ENCODE measurements at regions not wholly inside any gene's neighbourhood (a gene's known extent, or its start where the extent isn't known, plus 50 kb on each side); places are given as distances from the start of the nearest gene placed in this dataset.

- Histone ChIP-seq H3K36me3 (no peaks in the 10 kb centered on the region), H3K9me3 (no peaks in the 10 kb centered on the region), H3K27ac (no peak overlapping the region), H3K27me3 (no peaks in the 10 kb centered on the region), H3K4me1 (no peaks in the 10 kb centered on the region), H3K4me3 (replicated peaks in 1 of 3) (no peak overlapping the region)
- peak in 1 of 2 donors; percentile 2 for DNase-seq
- intact Hi-C loops (cut with DNase I) = no loop called here
- TF ChIP-seq POLR2A (IDR thresholded peaks at IDR 0.05) (no peak), CTCF (IDR thresholded peaks at IDR 0.05) (peak in 1 of 6 experiments; percentile 7)
- 69 to 82% methylated on average over 2 of the region's 2 CpGs for WGBS, 2 donors
Observed at GRCh38 chr4:120286813-120287212, 220.2 kb upstream of the MAD2L1 start.

GRCh38 chr4:120281581-120281980 is 214.9 kb upstream of the MAD2L1 start:
- no peak for TF ChIP-seq POLR2A (IDR thresholded peaks at IDR 0.05)
- TF ChIP-seq CTCF (IDR thresholded peaks at IDR 0.05) = no peak
- DNase-seq = no peak

GRCh38 chr4:120277391-120277790 is 210.7 kb upstream of the MAD2L1 start:
- DNase-seq = no peak
- H3K4me3 ChIP-seq (replicated peaks in 1 of 3) = no peak overlapping the region
- intact Hi-C loops (cut with DNase I) = no loop called here
- H3K27me3 ChIP-seq = no peaks in the 10 kb centered on the region
- no peaks in the 10 kb centered on the region for H3K9me3 ChIP-seq
- no peaks in the 10 kb centered on the region for H3K4me1 ChIP-seq
- TF ChIP-seq POLR2A (IDR thresholded peaks at IDR 0.05) (no peak), CTCF (IDR thresholded peaks at IDR 0.05) (no peak)
- no peaks in the 10 kb centered on the region for H3K36me3 ChIP-seq
- no peak overlapping the region for H3K27ac ChIP-seq

More at GRCh38 chr4:120281581-120281980, 214.9 kb upstream of the MAD2L1 start:
- H3K36me3 ChIP-seq = no peaks in the 10 kb centered on the region
- no peak overlapping the region for H3K27ac ChIP-seq
- H3K27me3 ChIP-seq = no peaks in the 10 kb centered on the region
- no peaks in the 10 kb centered on the region for H3K9me3 ChIP-seq
- no peaks in the 10 kb centered on the region for H3K4me1 ChIP-seq
- intact Hi-C loops (cut with DNase I) = no loop called here
- H3K4me3 ChIP-seq (replicated peaks in 1 of 3) = no peak overlapping the region

- H3K9me3 ChIP-seq = peaks cover 6% of the 10 kb centered on the region
- no peaks in the 10 kb centered on the region for H3K4me1 ChIP-seq
- no peak overlapping the region for H3K4me3 ChIP-seq (replicated peaks in 1 of 3)
- no peak for DNase-seq
- 71 to 86% methylated on average over 5 of the region's 5 CpGs for WGBS, 2 donors
- H3K27ac ChIP-seq = no peak overlapping the region
- no peaks in the 10 kb centered on the region for H3K36me3 ChIP-seq
- TF ChIP-seq CTCF (IDR thresholded peaks at IDR 0.05) (no peak), POLR2A (IDR thresholded peaks at IDR 0.05) (no peak)
- intact Hi-C loops (cut with DNase I) = no loop called here
- no peaks in the 10 kb centered on the region for H3K27me3 ChIP-seq
Observed at GRCh38 chr4:120266602-120267001, 200.0 kb upstream of the MAD2L1 start.

- no peak for TF ChIP-seq CTCF (IDR thresholded peaks at IDR 0.05)
- no peak for TF ChIP-seq POLR2A (IDR thresholded peaks at IDR 0.05)
- H3K9me3 ChIP-seq = no peaks in the 10 kb centered on the region
- no peak for DNase-seq
- intact Hi-C loops (cut with DNase I) = no loop called here
- no peak overlapping the region for H3K27ac ChIP-seq
- 54% methylated on average over 4 of the region's 4 CpGs for WGBS, 2 donors
- no peaks in the 10 kb centered on the region for H3K4me1 ChIP-seq
- no peak overlapping the region for H3K4me3 ChIP-seq (replicated peaks in 1 of 3)
- no peaks in the 10 kb centered on the region for H3K27me3 ChIP-seq
- no peaks in the 10 kb centered on the region for H3K36me3 ChIP-seq
Observed at GRCh38 chr4:120263618-120264017, 197.0 kb upstream of the MAD2L1 start.
